H1 (cell line): ENCODE measurements at regions not wholly inside any gene's neighbourhood (a gene's known extent, or its start where the extent isn't known, plus 50 kb on each side); places are given as distances from the start of the nearest gene placed in this dataset.

Experiments
- CTCF ChIA-PET: fragments of 300-600 bp; sonication (Branson Sonifier 250); formaldehyde crosslinking; loops from one replicate; lab custom pipeline; 2021; ENCODE audit not compliant: partially characterized antibody; lab: Charles Lee
- POLR2A ChIA-PET: fragments of 300-600 bp; sonication (Branson Sonifier 250); formaldehyde crosslinking; loops from one replicate; lab custom pipeline; 2021; ENCODE audit warnings: inconsistent platforms; ENCODE audit not compliant: partially characterized antibody; lab: Charles Lee
- DNase-seq, 2 experiments: peaks; one replicate each; pipeline versions ENCODE4 v3.0.0 to v3.0.0-alpha.2; 2010 to 2022; ENCODE audit warnings: low spot score in 2 of 2, low read depth in 1 of 2, mixed read lengths in 1 of 2
- FAIRE-seq: peaks from 2 replicates; lab custom pipeline; 2011; peaks lifted over from hg19 to GRCh38; lab: Jason Lieb, UNC
- H2AFZ ChIP-seq: 2 replicates; pipeline ENCODE4 v1.8.1; 2012; ENCODE audit warnings: low read length, inconsistent platforms
- H2AK5ac ChIP-seq: 2 replicates; pipeline ENCODE4 v1.6.1; 2013; ENCODE audit warnings: low read depth, low read length
- H2BK120ac ChIP-seq: replicated peaks from 2 replicates; pipeline ENCODE3; 2013; ENCODE audit warnings: low read depth, low read length, inconsistent platforms
- H2BK12ac ChIP-seq: 2 replicates; pipeline ENCODE4 v1.6.1; 2013; ENCODE audit warnings: low read depth, low read length
- H2BK15ac ChIP-seq: 2 replicates; pipeline ENCODE4 v1.6.1; 2013; ENCODE audit warnings: low read length
- H2BK20ac ChIP-seq: 2 replicates; pipeline ENCODE4 v1.6.1; 2013; ENCODE audit warnings: low read length
- H2BK5ac ChIP-seq: 2 replicates; pipeline ENCODE4 v1.6.1; 2013; ENCODE audit warnings: low read depth, low read length
- H3K14ac ChIP-seq: 2 replicates; pipeline ENCODE4 v1.6.1; 2013; ENCODE audit warnings: inconsistent platforms; ENCODE audit not compliant: insufficient read length
- H3K18ac ChIP-seq: 2 replicates; pipeline ENCODE4 v1.6.1; 2013; ENCODE audit warnings: low read length; ENCODE audit errors: extremely low read depth
- H3K23ac ChIP-seq: 2 replicates; pipeline ENCODE4 v1.6.1; 2013; ENCODE audit warnings: inconsistent platforms; ENCODE audit not compliant: insufficient read length
- H3K23me2 ChIP-seq: 2 replicates; pipeline ENCODE4 v1.6.1; 2013; ENCODE audit warnings: low read depth, low read length
- H3K27ac ChIP-seq: 2 replicates; pipeline ENCODE4 v1.6.1; 2011; ENCODE audit warnings: low read depth, low read length, inconsistent platforms
- H3K27me3 ChIP-seq, 4 experiments: replicated peaks in 1 of 4; 1 replicate in 1 of 4; 2 replicates in 3 of 4; pipeline versions ENCODE4 v1.6.1 to v1.8.1; 2011 to 2013; ENCODE audit warnings: low read length in 3 of 4, mild to moderate bottlenecking in 3 of 4, inconsistent platforms in 2 of 4, mixed read lengths in 2 of 4, moderate library complexity in 1 of 4; ENCODE audit not compliant: control insufficient read depth in 3 of 4, insufficient read depth in 3 of 4; ENCODE audit errors: extremely low read depth in 1 of 4
- H3K36me3 ChIP-seq, 4 experiments: 2 replicates each; pipeline versions ENCODE4 v1.6.1 to v1.8.1; 2011 to 2013; ENCODE audit warnings: mild to moderate bottlenecking in 4 of 4, low read length in 3 of 4, moderate library complexity in 2 of 4, control low read depth in 1 of 4, inconsistent platforms in 1 of 4; ENCODE audit not compliant: insufficient read depth in 4 of 4, control insufficient read depth in 2 of 4
- H3K4ac ChIP-seq: replicated peaks from 2 replicates; pipeline ENCODE3; 2013; ENCODE audit warnings: low read length, low read depth, mixed read lengths, inconsistent platforms; ENCODE audit not compliant: insufficient read length
- H3K4me1 ChIP-seq, 4 experiments: replicated peaks in 1 of 4; 1 replicate in 1 of 4; 2 replicates in 3 of 4; pipeline versions ENCODE4 v1.6.1 to v1.8.1; 2011 to 2013; ENCODE audit warnings: low read length in 3 of 4, inconsistent platforms in 2 of 4, mixed read lengths in 1 of 4; ENCODE audit not compliant: insufficient read depth in 4 of 4, control insufficient read depth in 3 of 4
- H3K4me2 ChIP-seq, 2 experiments: 2 replicates each; pipeline versions ENCODE4 v1.6.1 to v1.8.1; 2011 to 2013; ENCODE audit warnings: low read depth in 2 of 2, low read length in 2 of 2, control low read depth in 1 of 2, inconsistent platforms in 1 of 2, mild to moderate bottlenecking in 1 of 2; ENCODE audit not compliant: insufficient read depth in 1 of 2
- H3K4me3 ChIP-seq, 4 experiments: fragments of 200-600, 300-600 bp in 1 of 4; sonication (generic), shearing (Covaris generic), sonication (Bioruptor Twin) in 1 of 4; 2 replicates each; pipeline versions ENCODE4 v1.5.1 to v1.8.1; 2011 to 2016; ENCODE audit warnings: low read length in 4 of 4, low read depth in 3 of 4, control low read depth in 2 of 4, inconsistent platforms in 2 of 4, mild to moderate bottlenecking in 2 of 4, mixed read lengths in 1 of 4, moderate library complexity in 1 of 4; ENCODE audit not compliant: insufficient read depth in 2 of 4; ENCODE audit errors: extremely low read depth in 1 of 4
- H3K56ac ChIP-seq: replicated peaks from 2 replicates; pipeline ENCODE3; 2013; ENCODE audit warnings: low read depth, mild to moderate bottlenecking, mixed read lengths, low read length, inconsistent platforms; ENCODE audit not compliant: insufficient read length
- H3K79me1 ChIP-seq: 2 replicates; pipeline ENCODE4 v1.6.1; 2013; ENCODE audit warnings: low read depth, low read length, control low read depth
- H3K79me2 ChIP-seq, 2 experiments: 2 replicates each; pipeline versions ENCODE4 v1.6.1 to v1.8.1; 2012 to 2013; ENCODE audit warnings: low read length in 2 of 2, mild to moderate bottlenecking in 2 of 2, inconsistent platforms in 1 of 2; ENCODE audit not compliant: insufficient read depth in 2 of 2, control insufficient read depth in 1 of 2
- H3K9ac ChIP-seq, 4 experiments: replicated peaks in 1 of 4; 1 replicate in 1 of 4; 2 replicates in 3 of 4; pipeline versions ENCODE4 v1.6.1 to v1.8.1; 2011 to 2013; ENCODE audit warnings: low read depth in 3 of 4, low read length in 3 of 4, control low read depth in 2 of 4, mild to moderate bottlenecking in 2 of 4, moderate library complexity in 2 of 4, inconsistent platforms in 1 of 4; ENCODE audit errors: extremely low read depth in 1 of 4
- H3K9me3 ChIP-seq, 2 experiments: 2 replicates each; pipeline versions ENCODE4 v1.6.1 to v1.8.1; 2012 to 2013; ENCODE audit warnings: mild to moderate bottlenecking in 2 of 2, moderate library complexity in 2 of 2, control low read depth in 1 of 2, inconsistent platforms in 1 of 2, low read depth in 1 of 2, low read length in 1 of 2, mixed read lengths in 1 of 2; ENCODE audit not compliant: insufficient read depth in 2 of 2
- H4K20me1 ChIP-seq, 2 experiments: replicated peaks in 1 of 2; 2 replicates each; pipeline versions ENCODE3 to v1.8.1; 2011 to 2013; ENCODE audit warnings: inconsistent platforms in 2 of 2, low read length in 2 of 2, mild to moderate bottlenecking in 1 of 2; ENCODE audit not compliant: insufficient read depth in 2 of 2, control insufficient read depth in 1 of 2
- H4K5ac ChIP-seq: 2 replicates; pipeline ENCODE4 v1.6.1; 2013; ENCODE audit warnings: low read length, low read depth, mixed read lengths, inconsistent platforms; ENCODE audit not compliant: insufficient read length
- H4K8ac ChIP-seq: 2 replicates; pipeline ENCODE4 v1.8.0; 2013; ENCODE audit warnings: mild to moderate bottlenecking, moderate library complexity, low read length, inconsistent platforms; ENCODE audit not compliant: insufficient read depth; ENCODE audit errors: extremely low read depth
- H4K91ac ChIP-seq: replicated peaks from 2 replicates; pipeline ENCODE3; 2013; ENCODE audit warnings: low read length, mixed read lengths, inconsistent platforms; ENCODE audit not compliant: insufficient read length
- BACH1 ChIP-seq: IDR thresholded peaks from 2 replicates; pipeline ENCODE4 v1.6.1; 2012; ENCODE audit warnings: low read length, improper control_type of control experiment
- CHD2 ChIP-seq: IDR thresholded peaks from 2 replicates; pipeline ENCODE4 v1.6.1; 2012; ENCODE audit warnings: low read length, improper control_type of control experiment
- HDAC6 ChIP-seq: IDR thresholded peaks from one replicate; pipeline ENCODE4 v1.7.1; 2012; ENCODE audit warnings: low read depth, mild to moderate bottlenecking, inconsistent platforms, low read length, moderate library complexity
- JUN ChIP-seq: IDR thresholded peaks from 2 replicates; pipeline ENCODE4 v1.6.1; 2011; ENCODE audit warnings: low read depth, mild to moderate bottlenecking, improper control_type of control experiment, low read length
- KDM1A ChIP-seq: fragments of 200-600, 300-600 bp; sonication (generic); IDR thresholded peaks from 2 replicates; pipeline ENCODE4 v1.7.1; 2016; ENCODE audit warnings: mild to moderate bottlenecking, low read length, borderline replicate concordance
- NRF1 ChIP-seq: IDR thresholded peaks from 2 replicates; pipeline ENCODE4 v1.6.1; 2011; ENCODE audit warnings: mild to moderate bottlenecking, low read depth, low read length, improper control_type of control experiment
- SP2 ChIP-seq: IDR thresholded peaks from 2 replicates; pipeline ENCODE4 v1.6.1; 2012; ENCODE audit warnings: mild to moderate bottlenecking, low read length, inconsistent platforms
- TAF7 ChIP-seq: optimal IDR thresholded peaks from 2 replicates; pipeline ENCODE3; 2011; ENCODE audit warnings: low read depth, mild to moderate bottlenecking, inconsistent platforms, low read length, moderate library complexity, borderline replicate concordance
- USF2 ChIP-seq: IDR thresholded peaks from 2 replicates; pipeline ENCODE4 v1.6.1; 2011; ENCODE audit warnings: low read length, improper control_type of control experiment
- WGBS, 2 experiments: shearing (Covaris generic) in 1 of 2; methylation state at CpG; one replicate each; pipeline versions ENCODE4 v1.1.6 to v1.1.7; 2013 to 2015; ENCODE audit warnings: low lambda C conversion rate in 2 of 2, mixed read lengths in 2 of 2, inconsistent platforms in 1 of 2, low coverage in 1 of 2, missing lambda C conversion rate in 1 of 2; ENCODE audit not compliant: insufficient replicate concordance in 2 of 2, insufficient coverage in 1 of 2, insufficient read length in 1 of 2; ENCODE audit errors: extremely low coverage in 1 of 2, missing lambda C conversion rate in 1 of 2; 5-methylcytosine and 5-hydroxymethylcytosine counted together
- TF ChIP-seq, protein P1 (sequence below): IDR thresholded peaks from 2 replicates; pipeline ENCODE4 v1.6.1; 2011; ENCODE audit warnings: low read depth, mild to moderate bottlenecking, low read length; ENCODE audit not compliant: insufficient read depth

GRCh38 chr6:43874814-43875590, 105.0 kb downstream of the VEGFA start:
- POLR2A ChIA-PET = interaction anchor here (0.8 kb wide), 1 partner anchor 9 kb away, joined by 3 read pairs; no protein-coding TSS in a partner anchor
- H2AK5ac ChIP-seq = 0 out of 2 replicates have a peak overlapping the region, but pooled peaks have one; percentile 45
- CTCF ChIA-PET = interaction anchor here (1.2 to 4.4 kb wide), 11 partner anchors 10 to 207 kb away, joined by 3 to 22 read pairs (median 5); no protein-coding TSS in a partner anchor
- TF ChIP-seq HDAC6 (no peak), BACH1 (no peak), TAF7 (no peak), USF2 (no peak), NRF1 (no peak), KDM1A (no peak), JUN (no peak), CHD2 (no peak), SP2 (no peak)
- TF ChIP-seq, protein P1, sequence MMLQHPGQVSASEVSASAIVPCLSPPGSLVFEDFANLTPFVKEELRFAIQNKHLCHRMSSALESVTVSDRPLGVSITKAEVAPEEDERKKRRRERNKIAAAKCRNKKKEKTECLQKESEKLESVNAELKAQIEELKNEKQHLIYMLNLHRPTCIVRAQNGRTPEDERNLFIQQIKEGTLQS = no peak

More at GRCh38 chr6:43874814-43875590, 105.0 kb downstream of the VEGFA start:
- no peak overlapping the region for H3K4me3 ChIP-seq
- no peak overlapping the region for H3K14ac ChIP-seq
- no peak overlapping the region for H3K4me2 ChIP-seq
- no peaks in the 10 kb centered on the region for H3K79me2 ChIP-seq
- 81% methylated on average over 4 of the region's 4 CpGs; no CpG with 5 or more reads in 1 of the 2 experiments for whole genome bisulfite sequencing, 2 experiments
- H2BK20ac ChIP-seq = peak overlapping the region; percentile 64; the same call in 1 of the 2 replicates
- H4K8ac ChIP-seq = peak overlapping the region; percentile 29; the same call in 1 of the 2 replicates
- FAIRE-seq (no peak), DNase-seq (no peak)
- H4K20me1 ChIP-seq = no peaks in the 10 kb centered on the region
- H2AFZ ChIP-seq = no peak overlapping the region
- H3K4me1 ChIP-seq = peaks cover 0 to 12% (median 4%) of the 10 kb centered on the region in 4 experiments; a peak in 6 of 7 replicates
- H2BK120ac ChIP-seq = peak overlapping the region; percentile 11
- 0 out of 2 replicates have a peak overlapping the region, but pooled peaks have one; percentile 33 for H2BK12ac ChIP-seq
- no peaks in the 10 kb centered on the region for H3K23me2 ChIP-seq
- no peak overlapping the region for H3K23ac ChIP-seq
- no peak overlapping the region for H4K5ac ChIP-seq
- no peaks in the 10 kb centered on the region for H3K79me1 ChIP-seq
- H3K9me3 ChIP-seq = no peaks in the 10 kb centered on the region
- no peak overlapping the region for H3K27ac ChIP-seq
- H2BK5ac ChIP-seq = peak overlapping the region; percentile 60; the same call in 1 of the 2 replicates
- no peak overlapping the region for H3K56ac ChIP-seq
- H3K36me3 ChIP-seq = no peaks in the 10 kb centered on the region
- no peak overlapping the region for H3K9ac ChIP-seq
- H2BK15ac ChIP-seq = peak overlapping the region; percentile 67; the same call in 1 of the 2 replicates
- no peak overlapping the region for H3K18ac ChIP-seq
- H4K91ac ChIP-seq = peak overlapping the region; percentile 30
- H3K4ac ChIP-seq = no peak overlapping the region
- no peaks in the 10 kb centered on the region; a peak in 1 of 7 replicates for H3K27me3 ChIP-seq
